Dedifferentiated amniotic fluid mesenchymal stem cell (primary cell): ENCODE measurements at regions not wholly inside any gene's neighbourhood (a gene's known extent, or its start where the extent isn't known, plus 50 kb on each side); places are given as distances from the start of the nearest gene placed in this dataset.

ENCODE experiments used
- DNase-seq: peaks from one replicate; pipeline ENCODE4 v3.0.0-alpha.2; 2016; ENCODE audit errors: extremely low spot score

GRCh38 chr5:165624166-165624946, 2118.9 kb downstream of the MAT2B start:
- no peak for DNase-seq

- no peak for DNase-seq
Observed at GRCh38 chr5:165626161-165626560, 2120.7 kb downstream of the MAT2B start.

- DNase-seq, result no peak
Observed at GRCh38 chr5:165627548-165628170, 2122.2 kb downstream of the MAT2B start.

DNA sequence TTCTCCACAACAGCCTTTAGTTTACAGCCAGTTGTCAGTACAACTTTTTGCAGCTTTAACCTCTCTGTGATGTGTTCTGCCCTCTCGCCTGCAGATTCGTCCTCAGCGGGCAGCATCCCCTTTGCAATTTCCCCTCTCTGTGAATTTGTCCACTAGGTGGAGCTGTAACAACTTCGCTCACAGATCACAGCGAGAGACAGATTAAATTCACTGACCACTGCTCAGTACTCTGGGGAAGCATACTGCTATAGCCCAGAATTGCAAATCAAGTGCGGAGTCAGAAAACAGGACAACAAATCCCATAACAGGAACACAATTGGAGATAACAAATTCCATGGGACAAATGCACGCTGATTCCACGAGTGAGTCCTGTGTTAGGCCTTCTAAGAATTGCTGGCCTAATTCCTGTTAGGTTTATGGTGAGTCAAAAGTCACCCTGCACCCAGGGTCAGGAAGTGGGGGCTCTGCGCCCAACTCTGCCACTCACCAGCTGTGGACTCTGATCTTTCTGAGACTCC, 2124.9 kb downstream of the MAT2B start:
- DNase-seq, result peak; percentile 30

- no peak for DNase-seq
Observed at GRCh38 chr5:165631235-165631634, 2125.8 kb downstream of the MAT2B start.

GRCh38 chr5:165642366-165642765, 2136.9 kb downstream of the MAT2B start:
- DNase-seq, result no peak

- no peak for DNase-seq
Observed at GRCh38 chr5:165665735-165666400, 2160.4 kb downstream of the MAT2B start.

DNA sequence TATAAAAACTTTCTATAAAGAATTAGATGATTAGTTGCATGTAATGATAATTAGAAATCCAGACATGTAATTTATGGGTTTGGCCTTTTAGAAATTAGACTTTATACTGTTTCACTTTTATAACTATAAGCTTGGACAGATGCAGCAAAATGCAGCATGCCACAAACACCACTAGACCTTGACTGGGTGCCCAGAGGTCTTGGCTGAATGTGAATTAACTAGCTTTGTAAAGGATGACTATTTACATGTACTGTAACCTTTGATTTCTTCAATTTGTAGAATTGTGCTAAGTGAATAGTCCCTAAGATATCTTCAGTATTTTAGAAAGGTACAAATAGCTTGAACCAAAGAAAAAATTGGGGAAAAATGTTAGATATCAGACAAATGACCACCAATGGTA, 2168.1 kb downstream of the MAT2B start:
- no peak for DNase-seq

- no peak for DNase-seq
Observed at GRCh38 chr5:165695796-165696195, 2190.4 kb downstream of the MAT2B start.

DNA sequence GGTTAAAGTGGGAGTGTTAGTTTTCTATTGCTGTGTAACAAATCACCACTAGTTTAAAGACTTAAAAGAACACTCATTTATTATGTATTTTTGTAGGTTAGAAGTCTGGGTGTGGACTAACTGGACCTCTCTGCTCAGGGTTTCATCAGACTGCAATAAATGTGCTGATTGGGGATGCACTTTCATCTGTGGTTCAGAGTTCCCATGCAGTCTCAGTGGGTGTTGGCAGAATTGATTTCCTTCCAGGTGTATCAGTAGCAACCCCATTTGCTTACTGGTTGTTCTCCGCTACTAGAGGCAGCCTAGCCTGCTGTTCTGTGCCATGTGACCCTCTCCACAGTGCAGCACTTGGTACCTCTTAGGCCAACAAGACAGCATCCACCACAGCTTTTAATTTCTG, 2200.5 kb downstream of the MAT2B start:
- no peak for DNase-seq

GRCh38 chr5:165712011-165712410, 2206.6 kb downstream of the MAT2B start:
- no peak for DNase-seq

GRCh38 chr5:165714598-165714997, 2209.2 kb downstream of the MAT2B start:
- no peak for DNase-seq

- no peak for DNase-seq
Observed at GRCh38 chr5:165720901-165721300, 2215.5 kb downstream of the MAT2B start.

GRCh38 chr5:165722401-165722800, 2217.0 kb downstream of the MAT2B start:
- DNase-seq, result no peak

DNA sequence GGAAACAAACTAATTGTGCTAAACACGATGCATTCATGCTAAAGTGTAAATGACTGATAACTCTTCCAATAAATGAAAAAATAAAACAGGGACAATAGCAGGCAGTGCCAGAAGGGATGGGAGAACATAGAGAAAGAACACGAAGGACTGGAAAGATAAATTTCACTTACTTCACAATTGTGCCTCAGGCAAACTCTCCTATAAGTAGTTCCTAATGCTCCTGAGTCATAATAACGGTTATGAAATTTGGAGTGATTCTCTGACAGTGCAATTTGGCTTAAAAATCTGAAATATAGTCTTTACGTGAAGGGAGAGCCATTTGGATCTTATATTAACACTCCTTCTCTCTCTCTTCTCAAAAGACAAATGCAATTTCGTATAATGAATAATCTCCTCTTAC, 2218.5 kb downstream of the MAT2B start:
- DNase-seq, result no peak

- no peak for DNase-seq
Observed at GRCh38 chr5:165728425-165728824, 2223.0 kb downstream of the MAT2B start.

DNA sequence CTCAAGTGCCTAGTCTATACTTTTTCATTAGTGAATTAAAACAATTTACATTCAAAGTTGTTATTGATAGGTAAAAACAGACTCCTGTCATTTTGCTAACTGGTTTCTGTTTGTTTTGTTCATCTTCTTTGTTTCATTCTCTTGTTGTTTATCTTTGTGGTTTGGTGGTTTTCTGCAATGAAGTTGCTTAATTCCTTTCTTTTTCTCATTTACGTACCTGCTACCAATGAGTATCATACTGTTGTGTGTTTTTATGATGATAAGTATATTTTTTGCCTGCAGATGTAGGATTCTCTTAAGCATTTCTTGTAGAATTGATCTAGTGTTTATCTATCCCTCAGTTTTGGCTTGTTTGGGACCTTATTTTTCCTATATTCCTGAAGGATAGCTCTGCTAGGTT, 2230.0 kb downstream of the MAT2B start:
- no peak for DNase-seq

DNA sequence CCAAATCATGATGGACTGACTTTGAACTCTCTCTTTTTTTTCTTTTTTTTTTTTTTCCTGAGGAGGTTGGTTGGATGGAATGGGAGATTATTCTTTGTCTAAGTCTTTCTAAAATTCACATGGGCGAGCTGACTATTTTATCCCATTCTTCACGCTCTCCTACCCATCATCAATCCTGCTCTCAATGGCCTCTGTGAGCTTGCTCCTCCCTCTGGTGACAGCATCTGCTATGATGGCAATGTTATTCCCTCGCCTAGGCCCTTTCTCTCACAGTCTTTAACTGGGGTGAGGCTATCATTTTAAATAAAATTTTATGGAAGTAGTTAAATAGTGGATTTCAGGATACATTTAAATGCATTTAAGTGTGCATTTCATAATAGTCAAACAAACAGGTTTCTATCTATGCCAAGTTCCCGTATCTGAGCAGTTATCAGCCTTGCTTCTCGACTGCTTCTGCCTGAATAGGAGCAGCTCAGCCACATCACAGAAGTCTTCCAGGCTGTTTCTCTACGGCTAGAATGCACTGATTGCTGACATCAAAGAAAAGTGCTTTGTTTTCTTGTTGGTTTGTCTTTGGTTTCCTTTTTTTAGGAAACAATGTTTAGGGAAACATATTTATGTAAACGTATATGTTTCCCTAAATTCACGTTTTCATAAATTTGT, 2233.8 kb downstream of the MAT2B start:
- DNase-seq, result no peak

- no peak for DNase-seq
Observed at GRCh38 chr5:165757791-165758190, 2252.4 kb downstream of the MAT2B start.

GRCh38 chr5:165775111-165775510, 2269.7 kb downstream of the MAT2B start:
- no peak for DNase-seq

GRCh38 chr5:165779505-165779904, 2274.1 kb downstream of the MAT2B start:
- no peak for DNase-seq

GRCh38 chr5:165780901-165781300, 2275.5 kb downstream of the MAT2B start:
- DNase-seq, result no peak
